ENCODE measurements at regions not wholly inside any gene's neighbourhood (a gene's known extent, or its start where the extent isn't known, plus 50 kb on each side); places are given as distances from the start of the nearest gene placed in this dataset.

DNA sequence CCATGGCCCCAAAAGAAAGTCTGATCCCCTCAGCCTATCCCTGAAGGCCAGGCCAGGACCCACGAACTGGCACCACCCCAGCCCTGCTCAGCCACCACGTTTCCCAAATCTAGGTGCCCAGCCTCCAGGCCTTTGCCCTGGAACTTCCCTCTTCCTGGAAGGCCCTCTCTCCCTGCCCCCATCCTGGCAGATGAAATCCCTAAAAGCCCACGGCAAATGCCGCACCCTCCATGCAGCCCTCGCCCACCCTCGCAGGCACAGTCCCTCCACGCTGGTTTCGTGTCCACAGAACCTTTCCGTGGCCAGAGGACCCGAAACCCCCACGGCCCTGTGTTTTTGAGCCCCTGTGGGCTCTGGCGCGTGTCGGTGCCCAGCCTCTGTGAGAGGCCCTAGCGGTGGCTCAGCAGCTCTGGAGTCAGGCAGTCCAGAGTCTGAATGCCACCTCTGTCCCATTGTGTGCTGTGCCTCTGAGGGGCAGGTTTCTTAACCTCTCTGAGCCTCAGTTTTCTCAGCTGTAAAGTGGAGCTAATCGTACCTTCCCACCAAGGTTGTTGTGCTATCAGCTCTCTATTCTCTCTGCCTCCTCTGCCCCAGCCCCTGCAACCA lies 138.5 kb upstream of the IQSEC1 start:
- Histone ChIP-seq H3K27me3 (peaks cover 0 to 47% (median 0%) of the 10 kb centered on the region in 3 donors), H3K9me3 (no peaks in the 10 kb centered on the region), H3K27ac (no peak overlapping the region), H3K36me3 (no peaks in the 10 kb centered on the region), H3K4me3 (no peak overlapping the region), H3K4me1 (no peaks in the 10 kb centered on the region)
- DNase-seq = no peak
- 76 to 82% (median 79%) methylated on average over 15 to 16 of the region's 16 CpGs for WGBS, 5 donors
- intact Hi-C loops (cut with DNase I; ENCODE audit: low total_unique reads) = no loop called here
- TF ChIP-seq POLR2AphosphoS5 (IDR thresholded peaks at IDR 0.05) = no peak
- TF ChIP-seq, protein P1, sequence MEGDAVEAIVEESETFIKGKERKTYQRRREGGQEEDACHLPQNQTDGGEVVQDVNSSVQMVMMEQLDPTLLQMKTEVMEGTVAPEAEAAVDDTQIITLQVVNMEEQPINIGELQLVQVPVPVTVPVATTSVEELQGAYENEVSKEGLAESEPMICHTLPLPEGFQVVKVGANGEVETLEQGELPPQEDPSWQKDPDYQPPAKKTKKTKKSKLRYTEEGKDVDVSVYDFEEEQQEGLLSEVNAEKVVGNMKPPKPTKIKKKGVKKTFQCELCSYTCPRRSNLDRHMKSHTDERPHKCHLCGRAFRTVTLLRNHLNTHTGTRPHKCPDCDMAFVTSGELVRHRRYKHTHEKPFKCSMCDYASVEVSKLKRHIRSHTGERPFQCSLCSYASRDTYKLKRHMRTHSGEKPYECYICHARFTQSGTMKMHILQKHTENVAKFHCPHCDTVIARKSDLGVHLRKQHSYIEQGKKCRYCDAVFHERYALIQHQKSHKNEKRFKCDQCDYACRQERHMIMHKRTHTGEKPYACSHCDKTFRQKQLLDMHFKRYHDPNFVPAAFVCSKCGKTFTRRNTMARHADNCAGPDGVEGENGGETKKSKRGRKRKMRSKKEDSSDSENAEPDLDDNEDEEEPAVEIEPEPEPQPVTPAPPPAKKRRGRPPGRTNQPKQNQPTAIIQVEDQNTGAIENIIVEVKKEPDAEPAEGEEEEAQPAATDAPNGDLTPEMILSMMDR (IDR thresholded peaks at IDR 0.05) = no peak
- TF ChIP-seq POLR2A (IDR thresholded peaks at IDR 0.05) = no peak
- no peak for TF ChIP-seq EP300 (IDR thresholded peaks at IDR 0.05)

DNA sequence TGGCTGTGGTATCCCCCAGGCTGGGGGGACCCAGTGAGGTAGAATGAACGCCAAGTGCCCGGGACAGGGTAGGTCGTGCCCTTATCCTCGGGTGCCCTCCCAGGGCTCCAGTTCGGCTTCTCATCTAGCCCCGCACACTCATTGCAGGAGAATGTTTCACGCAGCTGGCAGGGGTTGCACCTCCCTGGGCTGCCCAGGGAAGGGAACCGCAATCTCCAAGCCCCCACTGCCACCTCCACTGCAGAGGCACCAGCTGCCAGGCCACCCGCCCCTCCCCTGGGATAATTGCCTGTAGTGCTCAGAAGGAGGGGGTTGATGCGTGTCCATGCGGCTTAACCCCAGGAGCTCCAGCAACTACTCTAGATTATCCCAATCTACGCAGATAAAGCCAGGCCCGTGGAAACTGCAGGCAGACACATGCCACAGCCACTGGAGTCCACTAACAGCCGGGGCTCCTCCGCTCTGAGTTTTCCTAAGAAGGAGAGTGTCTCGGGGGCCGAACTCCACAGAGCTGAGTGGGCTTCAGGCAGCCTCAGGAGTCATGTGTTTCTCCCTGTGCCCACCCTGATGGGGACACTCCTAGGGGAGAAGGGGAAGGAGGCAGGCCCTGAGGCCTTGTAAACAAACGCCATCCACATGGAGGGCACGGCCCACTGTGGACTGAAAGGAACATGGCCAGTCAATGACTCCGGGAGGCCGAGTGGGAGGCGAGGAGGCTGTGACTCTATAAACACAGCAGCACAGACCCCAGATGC lies 137.2 kb upstream of the IQSEC1 start:
- 61 to 79% (median 74%) methylated on average over 20 to 22 of the region's 22 CpGs for WGBS, 5 donors
- peaks cover 0 to 53% (median 0%) of the 10 kb centered on the region in 3 donors for H3K27me3 ChIP-seq
- TF ChIP-seq EP300 (IDR thresholded peaks at IDR 0.05) (no peak), POLR2A (IDR thresholded peaks at IDR 0.05) (no peak), POLR2AphosphoS5 (IDR thresholded peaks at IDR 0.05) (no peak)
- TF ChIP-seq, protein P1 (IDR thresholded peaks at IDR 0.05) = no peak
- no peaks in the 10 kb centered on the region for H3K9me3 ChIP-seq
- H3K4me3 ChIP-seq = no peak overlapping the region
- no peaks in the 10 kb centered on the region for H3K4me1 ChIP-seq
- intact Hi-C loops (cut with DNase I; ENCODE audit: low total_unique reads) = no loop called here
- H3K36me3 ChIP-seq = no peaks in the 10 kb centered on the region
- H3K27ac ChIP-seq = no peak overlapping the region
- no peak for DNase-seq

DNA sequence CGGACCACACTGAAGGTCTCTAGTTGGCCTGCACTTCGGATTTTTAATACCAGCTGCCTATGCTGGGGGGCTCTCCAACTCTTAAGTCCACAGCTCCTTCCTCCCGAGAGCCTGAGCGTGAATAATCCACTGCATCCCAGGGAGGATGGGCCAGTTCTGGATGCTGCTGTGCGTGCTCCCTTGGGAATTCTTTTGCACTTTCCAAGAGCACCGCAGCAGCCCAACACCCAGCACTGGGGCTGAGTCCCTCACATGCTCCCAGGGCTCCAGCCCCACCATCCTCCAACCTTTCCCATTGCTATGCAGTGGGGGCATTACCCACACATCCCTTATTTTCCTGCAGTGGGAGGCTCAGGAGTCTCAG lies 136.4 kb upstream of the IQSEC1 start:
- intact Hi-C loops (cut with DNase I; ENCODE audit: low total_unique reads) = no loop called here

More for the DNA sequence above, 136.4 kb upstream of the IQSEC1 start:
- 65 to 73% (median 69%) methylated on average over 6 of the region's 6 CpGs for WGBS, 5 donors
- no peak for DNase-seq
- Histone ChIP-seq H3K27me3 (peaks cover 0 to 61% (median 0%) of the 10 kb centered on the region in 3 donors), H3K4me3 (no peak overlapping the region), H3K9me3 (no peaks in the 10 kb centered on the region), H3K36me3 (no peaks in the 10 kb centered on the region), H3K4me1 (no peaks in the 10 kb centered on the region), H3K27ac (no peak overlapping the region)
- no peak for TF ChIP-seq POLR2A (IDR thresholded peaks at IDR 0.05)
- TF ChIP-seq, protein P1 (IDR thresholded peaks at IDR 0.05) = no peak
- no peak for TF ChIP-seq EP300 (IDR thresholded peaks at IDR 0.05)
- no peak for TF ChIP-seq POLR2AphosphoS5 (IDR thresholded peaks at IDR 0.05)

All from stomach (tissue), 8 donors.